Esophagus muscularis mucosa (tissue), 4 donors: ENCODE measurements at regions not wholly inside any gene's neighbourhood (a gene's known extent, or its start where the extent isn't known, plus 50 kb on each side); places are given as distances from the start of the nearest gene placed in this dataset.

Source experiments
- DNase-seq: peaks from one replicate; pipeline ENCODE4 v3.0.0-alpha.2; 2017; ENCODE audit errors: extremely low spot score
- H3K27ac ChIP-seq, 4 donors: fragments of 200-600 bp; sonication (generic); replicated peaks in 1 of 4; 1 replicate in 3 of 4; 2 replicates in 1 of 4; pipeline ENCODE4 v1.5.1; 2016 to 2019; ENCODE audit warnings: mild to moderate bottlenecking in 1 of 4
- H3K27me3 ChIP-seq, 4 donors: fragments of 200-600 bp; sonication (generic); one replicate each; pipeline versions ENCODE4 v1.5.1 to v1.6.0; 2016 to 2019
- H3K36me3 ChIP-seq, 4 donors: fragments of 200-600 bp; sonication (generic); one replicate each; pipeline ENCODE4 v1.5.1; 2016 to 2019
- H3K4me1 ChIP-seq, 4 donors: fragments of 200-600 bp; sonication (generic); one replicate each; pipeline ENCODE4 v1.5.1; 2016 to 2019
- H3K4me3 ChIP-seq, 4 donors: fragments of 200-600 bp; sonication (generic); 1 replicate in 2 of 4; 2 replicates in 2 of 4; pipeline ENCODE4 v1.5.1; 2016 to 2019; ENCODE audit warnings: mild to moderate bottlenecking in 4 of 4, moderate library complexity in 1 of 4
- H3K9me3 ChIP-seq, 4 donors: fragments of 200-600 bp; sonication (generic); 1 replicate in 3 of 4; 2 replicates in 1 of 4; pipeline ENCODE4 v1.5.1; 2016 to 2019
- CTCF ChIP-seq, 3 experiments: fragments of 200-600 bp in 2 of 3; fragments of 450-650 bp in 1 of 3; sonication (generic) in 2 of 3; IDR thresholded peaks; one replicate each; pipeline ENCODE4 v1.5.1; 2017 to 2019; ENCODE audit warnings: antibody characterized with exemption in 3 of 3, mild to moderate bottlenecking in 2 of 3, moderate library complexity in 1 of 3
- EP300 ChIP-seq: sonication (generic); formaldehyde crosslinking; IDR thresholded peaks from one replicate; pipeline ENCODE4 v1.6.1; 2017; ENCODE audit warnings: antibody characterized with exemption
- POLR2A ChIP-seq: fragments of 450-650 bp; IDR thresholded peaks from one replicate; pipeline ENCODE4 v1.6.1; 2017; ENCODE audit warnings: antibody characterized with exemption, moderate library complexity, mild to moderate bottlenecking, low read depth
- POLR2AphosphoS5 ChIP-seq, 2 donors: sonication (generic); formaldehyde crosslinking; IDR thresholded peaks; one replicate each; pipeline ENCODE4 v1.6.1; 2017; ENCODE audit warnings: antibody characterized with exemption in 2 of 2
- WGBS: methylation state at CpG from one replicate; pipeline ENCODE4 v1.1.5; 2018; 5-methylcytosine and 5-hydroxymethylcytosine counted together
- intact Hi-C: fragments of 100-400 bp; cut with DNase I; formaldehyde crosslinking; loops from one replicate; pipeline ENCODE4 v1.15.1; 2023

- no peak for DNase-seq
- Histone ChIP-seq H3K27ac (no peak overlapping the region), H3K4me1 (no peaks in the 10 kb centered on the region), H3K27me3 (no peaks in the 10 kb centered on the region), H3K4me3 (no peak overlapping the region), H3K9me3 (no peaks in the 10 kb centered on the region), H3K36me3 (no peaks in the 10 kb centered on the region)
- WGBS: 59% methylated on average over 2 of the region's 2 CpGs
- TF ChIP-seq POLR2AphosphoS5 (IDR thresholded peaks at IDR 0.05) (no peak), POLR2A (no peak), CTCF (IDR thresholded peaks at IDR 0.05) (no peak), EP300 (no peak)
- intact Hi-C loops: no loop called here
These were observed 1678.1 kb downstream of the KCNT2 start for GRCh38 chr1:194930132-194930531.

- Histone ChIP-seq H3K27ac (no peak overlapping the region), H3K36me3 (no peaks in the 10 kb centered on the region), H3K9me3 (no peaks in the 10 kb centered on the region), H3K4me3 (no peak overlapping the region), H3K4me1 (no peaks in the 10 kb centered on the region), H3K27me3 (no peaks in the 10 kb centered on the region)
- intact Hi-C loops: no loop called here
- no peak for DNase-seq
- TF ChIP-seq POLR2AphosphoS5 (IDR thresholded peaks at IDR 0.05): no peak
- no peak for TF ChIP-seq POLR2A
- no peak for TF ChIP-seq CTCF (IDR thresholded peaks at IDR 0.05)
- TF ChIP-seq EP300: no peak
These were observed 1678.9 kb downstream of the KCNT2 start for GRCh38 chr1:194929357-194929756.

GRCh38 chr1:194919146-194919545 lies 1689.1 kb downstream of the KCNT2 start:
- DNase-seq: no peak
- H3K27me3 ChIP-seq: no peaks in the 10 kb centered on the region
- no peak overlapping the region for H3K27ac ChIP-seq
- intact Hi-C loops: no loop called here
- H3K9me3 ChIP-seq: no peaks in the 10 kb centered on the region
- no peak overlapping the region for H3K4me3 ChIP-seq
- no peak for TF ChIP-seq POLR2A
- TF ChIP-seq EP300: no peak
- TF ChIP-seq CTCF (IDR thresholded peaks at IDR 0.05): no peak
- no peak for TF ChIP-seq POLR2AphosphoS5 (IDR thresholded peaks at IDR 0.05)
- H3K4me1 ChIP-seq: no peaks in the 10 kb centered on the region
- no peaks in the 10 kb centered on the region for H3K36me3 ChIP-seq
- WGBS: 81% methylated on average over 5 of the region's 5 CpGs

GRCh38 chr1:194917769-194918168 lies 1690.5 kb downstream of the KCNT2 start:
- no peak for DNase-seq
- 82% methylated on average over 4 of the region's 4 CpGs for WGBS
- intact Hi-C loops: no loop called here
- H3K4me1 ChIP-seq: no peaks in the 10 kb centered on the region
- H3K27ac ChIP-seq: no peak overlapping the region
- TF ChIP-seq EP300 (no peak), POLR2A (no peak), POLR2AphosphoS5 (IDR thresholded peaks at IDR 0.05) (no peak), CTCF (IDR thresholded peaks at IDR 0.05) (no peak)
- no peak overlapping the region for H3K4me3 ChIP-seq
- H3K36me3 ChIP-seq: no peaks in the 10 kb centered on the region
- no peaks in the 10 kb centered on the region for H3K9me3 ChIP-seq
- no peaks in the 10 kb centered on the region for H3K27me3 ChIP-seq

GRCh38 chr1:194908643-194909042 lies 1699.6 kb downstream of the KCNT2 start:
- no peak for TF ChIP-seq CTCF (IDR thresholded peaks at IDR 0.05)
- TF ChIP-seq POLR2AphosphoS5 (IDR thresholded peaks at IDR 0.05): no peak
- TF ChIP-seq POLR2A: no peak
- TF ChIP-seq EP300: no peak
- Histone ChIP-seq H3K9me3 (no peaks in the 10 kb centered on the region), H3K4me1 (no peaks in the 10 kb centered on the region), H3K27ac (no peak overlapping the region), H3K36me3 (no peaks in the 10 kb centered on the region), H3K4me3 (no peak overlapping the region), H3K27me3 (no peaks in the 10 kb centered on the region)
- no peak for DNase-seq
- intact Hi-C loops: no loop called here
- 76% methylated on average over 1 of the region's 1 CpG for WGBS
